ENCODE measurements at regions not wholly inside any gene's neighbourhood (a gene's known extent, or its start where the extent isn't known, plus 50 kb on each side); places are given as distances from the start of the nearest gene placed in this dataset.

DNA sequence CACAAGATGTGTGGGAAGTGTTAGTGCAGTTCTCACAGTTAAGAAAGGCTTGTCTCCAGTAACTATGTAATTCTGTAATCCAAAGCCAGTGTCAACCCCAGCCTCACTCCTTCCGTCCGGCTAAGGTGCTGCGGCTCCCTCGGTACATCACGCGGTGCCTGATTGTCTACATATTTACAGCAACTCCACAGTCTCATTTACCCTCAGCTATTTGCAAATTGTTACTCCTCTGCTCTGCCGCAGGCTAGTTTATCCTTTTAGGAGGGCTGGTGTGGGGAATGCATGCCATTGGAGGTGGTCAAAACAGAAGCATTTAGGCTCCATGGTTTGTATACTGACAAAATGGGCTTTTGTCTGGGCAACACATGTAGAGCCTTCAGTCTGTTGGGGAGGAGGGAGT lies 358.3 kb downstream of the METTL15 start:
- TF ChIP-seq, protein P1, sequence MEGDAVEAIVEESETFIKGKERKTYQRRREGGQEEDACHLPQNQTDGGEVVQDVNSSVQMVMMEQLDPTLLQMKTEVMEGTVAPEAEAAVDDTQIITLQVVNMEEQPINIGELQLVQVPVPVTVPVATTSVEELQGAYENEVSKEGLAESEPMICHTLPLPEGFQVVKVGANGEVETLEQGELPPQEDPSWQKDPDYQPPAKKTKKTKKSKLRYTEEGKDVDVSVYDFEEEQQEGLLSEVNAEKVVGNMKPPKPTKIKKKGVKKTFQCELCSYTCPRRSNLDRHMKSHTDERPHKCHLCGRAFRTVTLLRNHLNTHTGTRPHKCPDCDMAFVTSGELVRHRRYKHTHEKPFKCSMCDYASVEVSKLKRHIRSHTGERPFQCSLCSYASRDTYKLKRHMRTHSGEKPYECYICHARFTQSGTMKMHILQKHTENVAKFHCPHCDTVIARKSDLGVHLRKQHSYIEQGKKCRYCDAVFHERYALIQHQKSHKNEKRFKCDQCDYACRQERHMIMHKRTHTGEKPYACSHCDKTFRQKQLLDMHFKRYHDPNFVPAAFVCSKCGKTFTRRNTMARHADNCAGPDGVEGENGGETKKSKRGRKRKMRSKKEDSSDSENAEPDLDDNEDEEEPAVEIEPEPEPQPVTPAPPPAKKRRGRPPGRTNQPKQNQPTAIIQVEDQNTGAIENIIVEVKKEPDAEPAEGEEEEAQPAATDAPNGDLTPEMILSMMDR (IDR thresholded peaks at IDR 0.05; ENCODE audit: low read depth, low read length) = no peak
- no peak for DNase-seq

DNA sequence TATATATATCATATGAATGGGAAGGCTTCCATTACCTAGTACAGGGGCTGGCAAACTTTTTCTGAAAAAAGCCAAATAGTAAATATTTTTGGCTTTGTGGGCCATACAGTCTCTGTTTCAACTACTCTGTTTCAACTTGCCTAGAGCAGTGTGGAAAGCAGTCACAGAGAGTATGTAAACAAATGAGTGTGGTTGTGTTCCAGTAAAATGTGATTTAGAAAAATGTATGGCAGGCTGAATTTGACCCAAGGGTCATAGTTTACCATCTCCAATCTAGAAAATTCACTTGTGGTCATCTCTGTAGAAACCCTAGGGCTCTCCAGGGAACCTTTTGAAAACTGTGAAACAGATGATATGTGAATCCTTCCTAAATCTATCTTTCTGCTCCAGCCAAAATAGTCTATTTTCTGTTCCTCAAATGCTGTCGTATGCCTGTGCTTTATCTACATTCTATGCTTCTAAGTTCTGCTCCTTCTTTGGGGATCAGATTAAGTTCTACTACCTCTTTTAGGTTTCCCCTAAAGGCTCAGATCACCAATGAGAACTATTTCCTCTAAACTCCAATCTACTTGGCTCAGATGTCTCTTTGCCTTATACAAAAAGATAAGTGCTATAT lies 356.2 kb downstream of the METTL15 start:
- no peak for DNase-seq
- Histone ChIP-seq H3K36me3 (no peaks in the 10 kb centered on the region), H3K4me1 (no peaks in the 10 kb centered on the region), H3K4me3 (ENCODE audit: low read depth, low read length) (no peak overlapping the region), H3K9me3 (no peaks in the 10 kb centered on the region), H3K27me3 (no peaks in the 10 kb centered on the region)
- TF ChIP-seq, protein P1 (IDR thresholded peaks at IDR 0.05; ENCODE audit: low read depth, low read length) = no peak

More for the DNA sequence above, 358.3 kb downstream of the METTL15 start:
- Histone ChIP-seq H3K4me3 (ENCODE audit: low read depth, low read length) (no peak overlapping the region), H3K4me1 (no peaks in the 10 kb centered on the region), H3K27me3 (no peaks in the 10 kb centered on the region), H3K36me3 (no peaks in the 10 kb centered on the region), H3K9me3 (no peaks in the 10 kb centered on the region)

- H3K4me3 ChIP-seq (ENCODE audit: low read depth, low read length) = no peak overlapping the region
- TF ChIP-seq, protein P1 (IDR thresholded peaks at IDR 0.05; ENCODE audit: low read depth, low read length) = no peak
- no peaks in the 10 kb centered on the region for H3K36me3 ChIP-seq
- no peaks in the 10 kb centered on the region for H3K4me1 ChIP-seq
- H3K27me3 ChIP-seq = no peaks in the 10 kb centered on the region
- no peak for DNase-seq
- H3K9me3 ChIP-seq = no peaks in the 10 kb centered on the region
Observed at GRCh38 chr11:28463826-28464225, 355.6 kb downstream of the METTL15 start.

- TF ChIP-seq, protein P1 (IDR thresholded peaks at IDR 0.05; ENCODE audit: low read depth, low read length) = no peak
- Histone ChIP-seq H3K4me1 (no peaks in the 10 kb centered on the region), H3K36me3 (no peaks in the 10 kb centered on the region), H3K27me3 (no peaks in the 10 kb centered on the region), H3K4me3 (ENCODE audit: low read depth, low read length) (no peak overlapping the region), H3K9me3 (no peaks in the 10 kb centered on the region)
- no peak for DNase-seq
Observed at GRCh38 chr11:28461846-28462245, 353.7 kb downstream of the METTL15 start.

DNA sequence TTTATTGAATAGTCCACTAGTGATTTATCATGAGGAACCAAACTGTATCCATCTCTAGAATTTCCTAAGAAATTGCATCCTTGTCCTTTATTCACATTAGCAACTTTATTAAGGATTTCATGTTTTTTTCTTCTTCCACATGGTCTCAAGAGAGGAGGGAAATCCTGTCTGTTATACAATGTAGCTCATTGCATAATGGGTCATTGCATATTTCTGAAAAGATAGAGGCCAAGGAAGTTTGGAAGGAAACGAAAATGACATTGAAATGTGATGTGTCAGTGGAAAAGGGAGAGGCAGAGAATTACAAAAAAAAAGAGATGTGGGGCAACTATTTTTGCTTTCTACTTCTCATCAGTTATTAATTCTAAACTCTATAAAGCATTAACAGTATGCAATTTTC lies 353.1 kb downstream of the METTL15 start:
- H3K4me3 ChIP-seq (ENCODE audit: low read depth, low read length) = no peak overlapping the region
- no peaks in the 10 kb centered on the region for H3K4me1 ChIP-seq
- TF ChIP-seq, protein P1 (IDR thresholded peaks at IDR 0.05; ENCODE audit: low read depth, low read length) = no peak
- DNase-seq = no peak
- no peaks in the 10 kb centered on the region for H3K9me3 ChIP-seq
- no peaks in the 10 kb centered on the region for H3K27me3 ChIP-seq
- no peaks in the 10 kb centered on the region for H3K36me3 ChIP-seq

DNA sequence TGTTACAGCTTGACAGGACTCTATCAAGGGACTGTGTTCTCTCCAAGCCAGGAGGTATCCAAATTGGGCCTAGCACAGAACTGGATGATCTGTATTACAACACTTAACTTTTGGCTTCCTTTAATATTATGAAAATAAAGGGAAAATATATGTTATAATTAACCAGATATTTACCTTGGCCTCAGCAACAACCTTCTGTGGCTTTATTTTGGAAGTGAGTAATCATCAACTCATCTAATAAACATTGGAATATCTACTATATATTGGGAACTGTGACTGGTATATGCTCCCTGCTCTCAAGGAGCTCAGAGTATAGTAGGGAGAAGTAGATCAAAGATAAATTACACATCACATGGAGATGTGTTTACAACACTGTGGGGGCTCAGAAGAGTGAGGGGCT lies 352.2 kb downstream of the METTL15 start:
- Histone ChIP-seq H3K4me1 (no peaks in the 10 kb centered on the region), H3K27me3 (no peaks in the 10 kb centered on the region), H3K4me3 (ENCODE audit: low read depth, low read length) (no peak overlapping the region), H3K9me3 (no peaks in the 10 kb centered on the region), H3K36me3 (no peaks in the 10 kb centered on the region)
- TF ChIP-seq, protein P1 (IDR thresholded peaks at IDR 0.05; ENCODE audit: low read depth, low read length) = no peak
- DNase-seq = no peak

Data from BE2C (cell line).